Keratinocyte (primary cell): ENCODE measurements at regions not wholly inside any gene's neighbourhood (a gene's known extent, or its start where the extent isn't known, plus 50 kb on each side); places are given as distances from the start of the nearest gene placed in this dataset.

Experiments used
- CTCF ChIP-seq, 3 experiments: IDR thresholded peaks in 1 of 3; conservative IDR thresholded peaks in 1 of 3; optimal IDR thresholded peaks in 1 of 3; 2 replicates in 2 of 3; 3 replicates in 1 of 3; pipeline versions ENCODE3 to v1.5.1; 2011; ENCODE audit warnings: low read length in 3 of 3, mild to moderate bottlenecking in 3 of 3, moderate library complexity in 2 of 3, control low read depth in 1 of 3, inconsistent platforms in 1 of 3; ENCODE audit not compliant: insufficient read depth in 2 of 3; ENCODE audit errors: extremely low read depth in 1 of 3
- EZH2 ChIP-seq: IDR thresholded peaks from one replicate; pipeline ENCODE4 v1.6.1; 2012; ENCODE audit warnings: inconsistent platforms, mild to moderate bottlenecking, low read length, moderate library complexity

- TF ChIP-seq CTCF (optimal IDR thresholded peaks at IDR 0.05 in 1 of 3, IDR thresholded peaks at IDR 0.05 in 1 of 3, conservative IDR thresholded peaks at IDR 0.05 in 1 of 3; ENCODE audit: extremely low read depth in 1 of 3, insufficient read depth in 2 of 3, low read length in 3 of 3): peak; percentile 45 to 78 (median 77)
- TF ChIP-seq EZH2: no peak
Observed at GRCh38 chr7:35975851-35976454, 175.1 kb downstream of the SEPTIN7 start.
